Lower lobe of right lung (tissue), 2 donors: ENCODE measurements at regions not wholly inside any gene's neighbourhood (a gene's known extent, or its start where the extent isn't known, plus 50 kb on each side); places are given as distances from the start of the nearest gene placed in this dataset.
A peak's percentile ranks its signal among the peaks of the same experiment; 100 is the strongest.

Experiments
- ATAC-seq, 2 donors: fragments of 200-7000 bp; cut with Tn5 transposase; one replicate each; pipeline ENCODE4 v1.9.1; 2020 to 2022; ENCODE audit warnings: mild to moderate bottlenecking in 2 of 2, moderate library complexity in 2 of 2
- DNase-seq: peaks from one replicate; pipeline ENCODE4 v3.0.0-alpha.2; 2020
- H3K27ac ChIP-seq: fragments of 200-600 bp; one replicate; pipeline ENCODE4 v1.8.0; 2022
- H3K27me3 ChIP-seq: fragments of 200-600 bp; one replicate; pipeline ENCODE4 v1.8.0; 2022; ENCODE audit warnings: low read depth
- H3K36me3 ChIP-seq: fragments of 200-600 bp; one replicate; pipeline ENCODE4 v1.8.0; 2022; ENCODE audit warnings: mild to moderate bottlenecking
- H3K4me1 ChIP-seq: fragments of 200-600 bp; one replicate; pipeline ENCODE4 v1.8.0; 2022
- H3K4me3 ChIP-seq: fragments of 200-600 bp; one replicate; pipeline ENCODE4 v1.8.0; 2022; ENCODE audit warnings: mild to moderate bottlenecking
- H3K9me3 ChIP-seq: fragments of 200-600 bp; one replicate; pipeline ENCODE4 v1.8.0; 2022
- intact Hi-C: fragments of 100-400 bp; cut with DNase I; formaldehyde crosslinking; loops from one replicate; pipeline ENCODE4 v1.11.0; 2022
- TF ChIP-seq, protein P1 (sequence below): fragments of 200-600 bp; IDR thresholded peaks from one replicate; pipeline ENCODE4 v1.8.0; 2022; ENCODE audit warnings: antibody characterized with exemption, mild to moderate bottlenecking
- donor health status: DM: no; HTN: yes; CAD: no; lungs with severe emphysema.

- ATAC-seq (no peak), DNase-seq (no peak)
- Histone ChIP-seq H3K9me3 (no peaks in the 10 kb centered on the region), H3K27me3 (peaks cover 7% of the 10 kb centered on the region), H3K36me3 (no peaks in the 10 kb centered on the region), H3K27ac (no peak overlapping the region), H3K4me3 (no peak overlapping the region), H3K4me1 (no peaks in the 10 kb centered on the region)
- TF ChIP-seq, protein P1, sequence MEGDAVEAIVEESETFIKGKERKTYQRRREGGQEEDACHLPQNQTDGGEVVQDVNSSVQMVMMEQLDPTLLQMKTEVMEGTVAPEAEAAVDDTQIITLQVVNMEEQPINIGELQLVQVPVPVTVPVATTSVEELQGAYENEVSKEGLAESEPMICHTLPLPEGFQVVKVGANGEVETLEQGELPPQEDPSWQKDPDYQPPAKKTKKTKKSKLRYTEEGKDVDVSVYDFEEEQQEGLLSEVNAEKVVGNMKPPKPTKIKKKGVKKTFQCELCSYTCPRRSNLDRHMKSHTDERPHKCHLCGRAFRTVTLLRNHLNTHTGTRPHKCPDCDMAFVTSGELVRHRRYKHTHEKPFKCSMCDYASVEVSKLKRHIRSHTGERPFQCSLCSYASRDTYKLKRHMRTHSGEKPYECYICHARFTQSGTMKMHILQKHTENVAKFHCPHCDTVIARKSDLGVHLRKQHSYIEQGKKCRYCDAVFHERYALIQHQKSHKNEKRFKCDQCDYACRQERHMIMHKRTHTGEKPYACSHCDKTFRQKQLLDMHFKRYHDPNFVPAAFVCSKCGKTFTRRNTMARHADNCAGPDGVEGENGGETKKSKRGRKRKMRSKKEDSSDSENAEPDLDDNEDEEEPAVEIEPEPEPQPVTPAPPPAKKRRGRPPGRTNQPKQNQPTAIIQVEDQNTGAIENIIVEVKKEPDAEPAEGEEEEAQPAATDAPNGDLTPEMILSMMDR, result no peak
- intact Hi-C loops, result no loop called here
Measured at GRCh38 chr13:30840515-30840914, 65.6 kb upstream of the MEDAG start.

DNA sequence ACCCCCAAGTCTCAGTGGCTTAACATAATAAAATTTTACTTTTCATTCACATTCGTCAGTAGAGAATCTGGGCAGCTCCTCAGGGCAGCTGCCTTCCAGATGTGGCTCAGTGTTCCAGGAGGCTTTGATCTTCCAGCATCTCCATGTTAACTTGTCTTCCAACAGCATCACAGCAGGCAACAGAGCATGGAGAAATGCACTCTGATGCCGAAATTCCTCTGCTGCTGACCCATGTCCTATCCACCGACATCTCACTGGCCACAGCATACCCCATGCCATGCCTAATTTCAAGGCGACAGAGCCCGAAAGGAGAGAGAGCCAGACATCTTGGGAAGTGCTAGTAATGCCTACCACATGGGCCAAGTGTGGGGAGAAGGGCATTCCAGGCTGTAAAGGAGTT, 64.9 kb upstream of the MEDAG start:
- peaks cover 2% of the 10 kb centered on the region for H3K27me3 ChIP-seq
- intact Hi-C loops, result no loop called here
- H3K4me1 ChIP-seq, result no peaks in the 10 kb centered on the region
- no peaks in the 10 kb centered on the region for H3K9me3 ChIP-seq
- TF ChIP-seq, protein P1, result no peak
- no peaks in the 10 kb centered on the region for H3K36me3 ChIP-seq
- no peak for ATAC-seq
- H3K4me3 ChIP-seq, result no peak overlapping the region
- H3K27ac ChIP-seq, result no peak overlapping the region
- no peak for DNase-seq

- H3K4me3 ChIP-seq, result no peak overlapping the region
- H3K4me1 ChIP-seq, result no peaks in the 10 kb centered on the region
- intact Hi-C loops, result no loop called here
- DNase-seq (no peak), ATAC-seq (no peak)
- TF ChIP-seq, protein P1, result no peak
- H3K27me3 ChIP-seq, result no peaks in the 10 kb centered on the region
- H3K9me3 ChIP-seq, result no peaks in the 10 kb centered on the region
- H3K36me3 ChIP-seq, result no peaks in the 10 kb centered on the region
- H3K27ac ChIP-seq, result no peak overlapping the region
Measured at GRCh38 chr13:30843548-30843947, 62.5 kb upstream of the MEDAG start.

GRCh38 chr13:30844548-30845296, 61.3 kb upstream of the MEDAG start:
- ATAC-seq (no peak), DNase-seq (no peak)
- Histone ChIP-seq H3K9me3 (no peaks in the 10 kb centered on the region), H3K27ac (no peak overlapping the region), H3K36me3 (no peaks in the 10 kb centered on the region), H3K4me3 (no peak overlapping the region), H3K27me3 (no peaks in the 10 kb centered on the region), H3K4me1 (no peaks in the 10 kb centered on the region)
- intact Hi-C loops, result no loop called here
- TF ChIP-seq, protein P1, result no peak

DNA sequence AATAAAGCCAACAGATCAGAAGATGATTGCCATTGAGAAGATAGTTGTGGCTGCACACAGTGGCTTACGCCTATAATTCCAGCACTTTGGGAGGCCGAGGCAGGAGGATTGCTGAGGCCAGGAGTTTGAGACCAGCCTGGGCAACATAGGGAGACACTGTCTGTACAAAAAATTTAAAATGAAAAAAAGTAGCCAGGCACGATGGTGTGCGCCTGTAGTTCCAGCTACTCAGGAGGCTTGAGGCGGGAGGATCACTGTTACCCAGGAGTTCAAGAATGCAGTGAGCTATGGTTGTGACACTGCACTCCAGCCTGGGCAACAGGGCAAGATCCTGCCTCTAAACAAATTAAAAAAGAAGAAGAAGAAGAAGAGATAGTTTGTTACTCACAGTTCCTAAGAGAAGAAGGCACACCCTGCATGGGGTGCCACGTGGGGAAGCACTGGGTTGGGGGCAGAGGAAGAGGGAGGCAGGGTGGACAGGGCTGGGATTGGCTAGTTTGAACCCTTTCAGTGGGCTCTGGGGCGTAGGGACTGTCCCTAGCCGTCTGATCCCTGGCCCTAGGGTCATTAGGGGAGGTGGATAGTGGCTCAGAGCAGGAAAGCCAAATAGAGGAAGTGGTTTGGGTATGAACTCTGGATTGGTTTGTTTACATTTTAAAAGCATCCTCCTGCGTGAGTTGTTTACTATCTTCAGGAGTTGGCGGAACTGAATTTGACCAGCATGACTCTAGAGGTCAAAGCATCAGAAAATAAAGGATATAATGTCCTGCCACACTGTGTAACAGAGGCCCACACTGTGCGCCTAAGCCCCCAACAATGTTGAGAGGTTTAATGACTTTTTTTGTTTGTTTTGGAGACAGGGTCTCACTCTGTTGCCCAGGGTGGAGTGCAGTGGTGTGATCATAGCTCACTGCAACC, 60.5 kb upstream of the MEDAG start:
- Histone ChIP-seq H3K27me3 (no peaks in the 10 kb centered on the region), H3K36me3 (no peaks in the 10 kb centered on the region), H3K4me1 (no peaks in the 10 kb centered on the region), H3K27ac (no peak overlapping the region), H3K4me3 (no peak overlapping the region), H3K9me3 (no peaks in the 10 kb centered on the region)
- DNase-seq, result no peak
- peak; percentile 41 to 47 for ATAC-seq
- TF ChIP-seq, protein P1, result no peak
- intact Hi-C loops, result no loop called here
